ENCODE measurements at regions not wholly inside any gene's neighbourhood (a gene's known extent, or its start where the extent isn't known, plus 50 kb on each side); places are given as distances from the start of the nearest gene placed in this dataset.

- TF ChIP-seq RARB (CRISPR knock-in tag; IDR thresholded peaks at IDR 0.05) (no peak), ZNF70 (CRISPR knock-in tag; IDR thresholded peaks at IDR 0.05) (no peak), BACH2 (CRISPR knock-in tag; IDR thresholded peaks at IDR 0.05; ENCODE audit: borderline replicate concordance) (no peak), PATZ1 (CRISPR knock-in tag; IDR thresholded peaks at IDR 0.05; ENCODE audit: borderline replicate concordance) (no peak), CSRNP3 (CRISPR knock-in tag; IDR thresholded peaks at IDR 0.05) (no peak), ARNTL (CRISPR knock-in tag; IDR thresholded peaks at IDR 0.05; ENCODE audit: borderline replicate concordance, low read depth) (no peak), ZNF8 (CRISPR knock-in tag; IDR thresholded peaks at IDR 0.05) (no peak), CREB5 (CRISPR knock-in tag; IDR thresholded peaks at IDR 0.05; ENCODE audit: low read depth) (no peak), POU6F1 (CRISPR knock-in tag; IDR thresholded peaks at IDR 0.05; ENCODE audit: borderline replicate concordance, low read depth) (no peak), ZNF565 (CRISPR knock-in tag; conservative IDR thresholded peaks at IDR 0.05; ENCODE audit: low read depth) (no peak)
Observed at GRCh38 chr3:118204052-118204656, 830.5 kb downstream of the IGSF11 start.

Measured in SK-N-SH treated with all-trans-retinoic acid at 6 μM for 48 hours (cell line).